A549 (cell line): ENCODE measurements at regions not wholly inside any gene's neighbourhood (a gene's known extent, or its start where the extent isn't known, plus 50 kb on each side); places are given as distances from the start of the nearest gene placed in this dataset.

Source experiments
- ATAC-seq, 2 experiments: fragments of 200-7000 bp in 1 of 2; fragments of >200 bp in 1 of 2; cut with Nextera tagmentation in 1 of 2; cut with Tn5 transposase in 1 of 2; 3 replicates each; pipeline versions ENCODE4 v1.8.0 to v1.9.1; 2018 to 2020; ENCODE audit warnings: mild to moderate bottlenecking in 1 of 2, moderate library complexity in 1 of 2
- CTCF ChIA-PET: fragments of 300-600 bp; sonication (Branson Sonifier 250); formaldehyde crosslinking; extraction: SDS; loops from one replicate; lab custom pipeline; 2021; ENCODE audit warnings: antibody characterized with exemption, inconsistent platforms; lab: Yijun Ruan, JAX
- POLR2A ChIA-PET: fragments of 350-600 bp; formaldehyde crosslinking; extraction: SDS; loops from one replicate; lab custom pipeline; 2021; ENCODE audit warnings: antibody characterized with exemption, inconsistent platforms; lab: Yijun Ruan, JAX
- DNase-seq, 2 experiments: peaks; one replicate each; pipeline versions ENCODE4 v3.0.0 to v3.0.0-alpha.2; 2011 to 2016; ENCODE audit warnings: low read depth in 1 of 2, low spot score in 1 of 2
- FAIRE-seq: peaks from 2 replicates; lab custom pipeline; 2011; peaks lifted over from hg19 to GRCh38; lab: Jason Lieb, UNC
- H3K27ac ChIP-seq, 2 experiments: fragments of >200 bp; sonication (Bioruptor Twin); formaldehyde crosslinking; 3 replicates each; pipeline ENCODE4 v1.5.1; 2016 to 2017
- H3K4me1 ChIP-seq: fragments of >200 bp; sonication (Bioruptor Twin); formaldehyde crosslinking; 3 replicates; pipeline ENCODE4 v1.6.1; 2016
- H3K4me2 ChIP-seq: fragments of >200 bp; sonication (Bioruptor Twin); formaldehyde crosslinking; 3 replicates; pipeline ENCODE4 v1.6.1; 2016
- H3K4me3 ChIP-seq: fragments of >200 bp; sonication (Bioruptor Twin); formaldehyde crosslinking; 3 replicates; pipeline ENCODE4 v1.5.1; 2016
- H3K9me3 ChIP-seq: fragments of >200 bp; sonication (Bioruptor Twin); formaldehyde crosslinking; 3 replicates; pipeline ENCODE4 v1.6.1; 2016
- CBX8 ChIP-seq: fragments of 200-600 bp; sonication (generic); IDR thresholded peaks from 2 replicates; pipeline ENCODE4 v1.6.1; 2016
- CHD4 ChIP-seq: fragments of 200-600 bp; sonication (generic); IDR thresholded peaks from 2 replicates; pipeline ENCODE4 v1.6.1; 2016; ENCODE audit warnings: antibody characterized with exemption, mild to moderate bottlenecking, borderline replicate concordance
- EHMT2 ChIP-seq: fragments of 200-600 bp; sonication (generic); IDR thresholded peaks from 2 replicates; pipeline ENCODE4 v1.6.1; 2016; ENCODE audit warnings: antibody characterized with exemption, low read depth, mild to moderate bottlenecking, moderate library complexity
- FOXS1 ChIP-seq: fragments of 250-450 bp; sonication (Bioruptor Pico); IDR thresholded peaks from 2 replicates; pipeline ENCODE4 v1.5.0; 2020; ENCODE audit warnings: mild to moderate bottlenecking, moderate library complexity
- HEYL ChIP-seq: fragments of 250-450 bp; sonication (Bioruptor Pico); IDR thresholded peaks from 2 replicates; pipeline ENCODE4 v1.8.0; 2021; ENCODE audit warnings: mild to moderate bottlenecking, moderate library complexity
- HOXA7 ChIP-seq: fragments of 250-450 bp; sonication (Bioruptor Pico); IDR thresholded peaks from 2 replicates; pipeline ENCODE4 v1.5.0; 2020; ENCODE audit warnings: mild to moderate bottlenecking, moderate library complexity
- JUNB ChIP-seq: fragments of >200 bp; sonication (Bioruptor Twin); formaldehyde crosslinking; IDR thresholded peaks from 2 replicates; pipeline ENCODE4 v1.6.1; 2016
- KDM5A ChIP-seq: fragments of 200-600 bp; sonication (generic); IDR thresholded peaks from 2 replicates; pipeline ENCODE4 v1.6.1; 2016; ENCODE audit warnings: antibody characterized with exemption, mild to moderate bottlenecking
- MAZ ChIP-seq: fragments of 150-350 bp; IDR thresholded peaks from 2 replicates; pipeline ENCODE4 v1.6.1; 2014; ENCODE audit warnings: antibody characterized with exemption, low read depth, low read length, borderline replicate concordance
- NR3C1 ChIP-seq: fragments of >200 bp; sonication (Bioruptor Twin); formaldehyde crosslinking; IDR thresholded peaks from 3 replicates; pipeline ENCODE4 v1.6.1; 2017
- PHF8 ChIP-seq: fragments of 200-600 bp; sonication (generic); IDR thresholded peaks from 2 replicates; pipeline ENCODE4 v1.6.1; 2016; ENCODE audit warnings: low read depth, mild to moderate bottlenecking, antibody characterized with exemption, moderate library complexity, borderline replicate concordance
- RAD21 ChIP-seq, 2 experiments: fragments of >200 bp in 1 of 2; sonication (Bioruptor Twin) in 1 of 2; formaldehyde crosslinking in 1 of 2; IDR thresholded peaks in 1 of 2; conservative IDR thresholded peaks in 1 of 2; 2 replicates in 1 of 2; 3 replicates in 1 of 2; pipeline ENCODE4 v1.6.1; 2012 to 2018; ENCODE audit warnings: inconsistent platforms in 1 of 2
- RCOR1 ChIP-seq: fragments of 150-350 bp; IDR thresholded peaks from 2 replicates; pipeline ENCODE4 v1.6.1; 2014; ENCODE audit warnings: antibody characterized with exemption, low read length, low read depth
- RFX5 ChIP-seq: fragments of 450-650 bp; IDR thresholded peaks from 2 replicates; pipeline ENCODE4 v1.7.1; 2014; ENCODE audit warnings: antibody characterized with exemption, mild to moderate bottlenecking, moderate library complexity
- TFCP2L1 ChIP-seq: fragments of 250-450 bp; sonication (Bioruptor Pico); IDR thresholded peaks from 2 replicates; pipeline ENCODE4 v1.5.0; 2021; ENCODE audit warnings: mild to moderate bottlenecking
- TP53 ChIP-seq: fragments of 250-450 bp; sonication (Bioruptor Pico); IDR thresholded peaks from 2 replicates; pipeline ENCODE4 v1.5.0; 2021; ENCODE audit warnings: mild to moderate bottlenecking, moderate library complexity
- WGBS: methylation state at CpG from one replicate; pipeline ENCODE4 v1.1.6; 2017; ENCODE audit errors: missing lambda C conversion rate; 5-methylcytosine and 5-hydroxymethylcytosine counted together
- TF ChIP-seq, protein P1 (sequence below): fragments of 150-350 bp; IDR thresholded peaks from 2 replicates; pipeline ENCODE4 v1.6.1; 2014; ENCODE audit warnings: low read depth, mild to moderate bottlenecking, low read length
- TF ChIP-seq, protein P2 (sequence below): fragments of 450-650 bp; IDR thresholded peaks from 2 replicates; pipeline ENCODE4 v1.6.1; 2014; ENCODE audit warnings: antibody characterized with exemption
- TF ChIP-seq, protein P3 (sequence below): fragments of >200 bp; sonication (Bioruptor Twin); formaldehyde crosslinking; IDR thresholded peaks from 3 replicates; pipeline ENCODE4 v1.5.1; 2016
- TF ChIP-seq, protein P4 (sequence below): fragments of 200-600 bp; sonication (generic); IDR thresholded peaks from 2 replicates; pipeline ENCODE4 v1.6.1; 2016; ENCODE audit warnings: antibody characterized with exemption, mild to moderate bottlenecking, moderate library complexity
- TF ChIP-seq, protein P5 (sequence below): fragments of >200 bp; sonication (Bioruptor Twin); formaldehyde crosslinking; IDR thresholded peaks from 3 replicates; pipeline ENCODE4 v1.6.1; 2016

DNA sequence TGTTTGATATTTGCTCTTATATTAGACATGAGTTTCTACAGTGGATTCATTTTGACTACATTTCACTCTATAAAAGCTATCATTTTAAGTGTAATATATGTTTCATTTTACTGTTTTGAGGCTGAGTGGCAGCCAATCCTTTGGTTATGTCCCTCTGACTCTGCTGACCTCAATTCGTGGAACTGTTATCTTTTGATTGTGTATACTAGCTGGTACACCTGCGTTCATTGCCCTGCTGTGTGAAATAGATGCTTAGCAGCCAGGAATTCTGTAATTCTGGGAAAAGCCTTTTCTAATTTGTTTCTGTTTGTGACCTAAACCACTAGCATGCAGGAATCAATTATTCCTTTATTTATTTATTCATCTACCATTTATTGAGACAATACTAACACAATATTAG lies 269.4 kb upstream of the CT83 start:
- ChIA-PET POLR2A (no interaction called here), CTCF (no interaction called here)
- H3K4me1 ChIP-seq: no peaks in the 10 kb centered on the region
- 0% methylated on average over 2 of the region's 2 CpGs for WGBS
- H3K4me3 ChIP-seq: no peak overlapping the region
- H3K27ac ChIP-seq: no peak overlapping the region
- no peak for DNase-seq
- TF ChIP-seq PHF8 (no peak), CBX8 (no peak), HEYL (CRISPR knock-in tag) (no peak), TFCP2L1 (CRISPR knock-in tag) (no peak), TP53 (CRISPR knock-in tag) (no peak), RAD21 (conservative IDR thresholded peaks at IDR 0.05 in 1 of 2, IDR thresholded peaks at IDR 0.05 in 1 of 2) (no peak), NR3C1 (no peak), MAZ (no peak), KDM5A (no peak), JUNB (no peak)
- TF ChIP-seq, protein P1, sequence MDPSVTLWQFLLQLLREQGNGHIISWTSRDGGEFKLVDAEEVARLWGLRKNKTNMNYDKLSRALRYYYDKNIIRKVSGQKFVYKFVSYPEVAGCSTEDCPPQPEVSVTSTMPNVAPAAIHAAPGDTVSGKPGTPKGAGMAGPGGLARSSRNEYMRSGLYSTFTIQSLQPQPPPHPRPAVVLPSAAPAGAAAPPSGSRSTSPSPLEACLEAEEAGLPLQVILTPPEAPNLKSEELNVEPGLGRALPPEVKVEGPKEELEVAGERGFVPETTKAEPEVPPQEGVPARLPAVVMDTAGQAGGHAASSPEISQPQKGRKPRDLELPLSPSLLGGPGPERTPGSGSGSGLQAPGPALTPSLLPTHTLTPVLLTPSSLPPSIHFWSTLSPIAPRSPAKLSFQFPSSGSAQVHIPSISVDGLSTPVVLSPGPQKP: no peak
- TF ChIP-seq, protein P2, sequence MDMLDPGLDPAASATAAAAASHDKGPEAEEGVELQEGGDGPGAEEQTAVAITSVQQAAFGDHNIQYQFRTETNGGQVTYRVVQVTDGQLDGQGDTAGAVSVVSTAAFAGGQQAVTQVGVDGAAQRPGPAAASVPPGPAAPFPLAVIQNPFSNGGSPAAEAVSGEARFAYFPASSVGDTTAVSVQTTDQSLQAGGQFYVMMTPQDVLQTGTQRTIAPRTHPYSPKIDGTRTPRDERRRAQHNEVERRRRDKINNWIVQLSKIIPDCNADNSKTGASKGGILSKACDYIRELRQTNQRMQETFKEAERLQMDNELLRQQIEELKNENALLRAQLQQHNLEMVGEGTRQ: no peak
- TF ChIP-seq, protein P3, sequence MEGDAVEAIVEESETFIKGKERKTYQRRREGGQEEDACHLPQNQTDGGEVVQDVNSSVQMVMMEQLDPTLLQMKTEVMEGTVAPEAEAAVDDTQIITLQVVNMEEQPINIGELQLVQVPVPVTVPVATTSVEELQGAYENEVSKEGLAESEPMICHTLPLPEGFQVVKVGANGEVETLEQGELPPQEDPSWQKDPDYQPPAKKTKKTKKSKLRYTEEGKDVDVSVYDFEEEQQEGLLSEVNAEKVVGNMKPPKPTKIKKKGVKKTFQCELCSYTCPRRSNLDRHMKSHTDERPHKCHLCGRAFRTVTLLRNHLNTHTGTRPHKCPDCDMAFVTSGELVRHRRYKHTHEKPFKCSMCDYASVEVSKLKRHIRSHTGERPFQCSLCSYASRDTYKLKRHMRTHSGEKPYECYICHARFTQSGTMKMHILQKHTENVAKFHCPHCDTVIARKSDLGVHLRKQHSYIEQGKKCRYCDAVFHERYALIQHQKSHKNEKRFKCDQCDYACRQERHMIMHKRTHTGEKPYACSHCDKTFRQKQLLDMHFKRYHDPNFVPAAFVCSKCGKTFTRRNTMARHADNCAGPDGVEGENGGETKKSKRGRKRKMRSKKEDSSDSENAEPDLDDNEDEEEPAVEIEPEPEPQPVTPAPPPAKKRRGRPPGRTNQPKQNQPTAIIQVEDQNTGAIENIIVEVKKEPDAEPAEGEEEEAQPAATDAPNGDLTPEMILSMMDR: no peak
- FAIRE-seq: no peak
- no peak for ATAC-seq
- H3K4me2 ChIP-seq: no peak overlapping the region
- no peaks in the 10 kb centered on the region for H3K9me3 ChIP-seq

DNA sequence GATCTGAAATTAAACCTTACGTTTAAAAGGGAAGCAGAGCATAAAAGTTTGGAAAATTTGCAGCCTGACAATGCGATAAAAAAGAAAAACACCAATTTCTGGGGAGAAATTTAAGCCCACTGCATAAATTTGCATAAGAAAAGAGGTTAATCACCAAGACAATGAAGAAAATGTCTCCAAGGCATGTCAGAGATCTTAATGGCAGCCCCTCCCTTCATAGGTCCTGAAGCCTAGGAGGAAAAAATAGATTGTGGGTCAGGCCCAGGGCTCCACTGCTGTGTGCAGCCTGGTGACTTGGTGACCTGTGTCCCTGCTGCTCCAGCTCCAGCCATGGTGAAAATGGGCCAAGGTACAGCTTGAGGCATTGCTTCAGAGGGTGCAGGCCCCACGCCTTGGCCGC lies 264.0 kb upstream of the CT83 start:
- Histone ChIP-seq H3K4me1 (no peaks in the 10 kb centered on the region), H3K9me3 (no peaks in the 10 kb centered on the region), H3K4me2 (no peak overlapping the region), H3K4me3 (no peak overlapping the region), H3K27ac (no peak overlapping the region)
- no peak for ATAC-seq
- ChIA-PET CTCF (no interaction called here), POLR2A (no interaction called here)
- 25% methylated on average over 2 of the region's 4 CpGs for WGBS
- no peak for DNase-seq
- no peak for TF ChIP-seq CHD4
- TF ChIP-seq HOXA7: no peak
- TF ChIP-seq CBX8: no peak
- TF ChIP-seq EHMT2: no peak
- TF ChIP-seq FOXS1 (CRISPR knock-in tag): no peak
- no peak for TF ChIP-seq RAD21 (conservative IDR thresholded peaks at IDR 0.05 in 1 of 2, IDR thresholded peaks at IDR 0.05 in 1 of 2)
- TF ChIP-seq RCOR1: no peak
- no peak for TF ChIP-seq RFX5
- TF ChIP-seq, protein P4, sequence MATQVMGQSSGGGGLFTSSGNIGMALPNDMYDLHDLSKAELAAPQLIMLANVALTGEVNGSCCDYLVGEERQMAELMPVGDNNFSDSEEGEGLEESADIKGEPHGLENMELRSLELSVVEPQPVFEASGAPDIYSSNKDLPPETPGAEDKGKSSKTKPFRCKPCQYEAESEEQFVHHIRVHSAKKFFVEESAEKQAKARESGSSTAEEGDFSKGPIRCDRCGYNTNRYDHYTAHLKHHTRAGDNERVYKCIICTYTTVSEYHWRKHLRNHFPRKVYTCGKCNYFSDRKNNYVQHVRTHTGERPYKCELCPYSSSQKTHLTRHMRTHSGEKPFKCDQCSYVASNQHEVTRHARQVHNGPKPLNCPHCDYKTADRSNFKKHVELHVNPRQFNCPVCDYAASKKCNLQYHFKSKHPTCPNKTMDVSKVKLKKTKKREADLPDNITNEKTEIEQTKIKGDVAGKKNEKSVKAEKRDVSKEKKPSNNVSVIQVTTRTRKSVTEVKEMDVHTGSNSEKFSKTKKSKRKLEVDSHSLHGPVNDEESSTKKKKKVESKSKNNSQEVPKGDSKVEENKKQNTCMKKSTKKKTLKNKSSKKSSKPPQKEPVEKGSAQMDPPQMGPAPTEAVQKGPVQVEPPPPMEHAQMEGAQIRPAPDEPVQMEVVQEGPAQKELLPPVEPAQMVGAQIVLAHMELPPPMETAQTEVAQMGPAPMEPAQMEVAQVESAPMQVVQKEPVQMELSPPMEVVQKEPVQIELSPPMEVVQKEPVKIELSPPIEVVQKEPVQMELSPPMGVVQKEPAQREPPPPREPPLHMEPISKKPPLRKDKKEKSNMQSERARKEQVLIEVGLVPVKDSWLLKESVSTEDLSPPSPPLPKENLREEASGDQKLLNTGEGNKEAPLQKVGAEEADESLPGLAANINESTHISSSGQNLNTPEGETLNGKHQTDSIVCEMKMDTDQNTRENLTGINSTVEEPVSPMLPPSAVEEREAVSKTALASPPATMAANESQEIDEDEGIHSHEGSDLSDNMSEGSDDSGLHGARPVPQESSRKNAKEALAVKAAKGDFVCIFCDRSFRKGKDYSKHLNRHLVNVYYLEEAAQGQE: no peak
- TF ChIP-seq, protein P5, sequence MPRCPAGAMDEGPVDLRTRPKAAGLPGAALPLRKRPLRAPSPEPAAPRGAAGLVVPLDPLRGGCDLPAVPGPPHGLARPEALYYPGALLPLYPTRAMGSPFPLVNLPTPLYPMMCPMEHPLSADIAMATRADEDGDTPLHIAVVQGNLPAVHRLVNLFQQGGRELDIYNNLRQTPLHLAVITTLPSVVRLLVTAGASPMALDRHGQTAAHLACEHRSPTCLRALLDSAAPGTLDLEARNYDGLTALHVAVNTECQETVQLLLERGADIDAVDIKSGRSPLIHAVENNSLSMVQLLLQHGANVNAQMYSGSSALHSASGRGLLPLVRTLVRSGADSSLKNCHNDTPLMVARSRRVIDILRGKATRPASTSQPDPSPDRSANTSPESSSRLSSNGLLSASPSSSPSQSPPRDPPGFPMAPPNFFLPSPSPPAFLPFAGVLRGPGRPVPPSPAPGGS: no peak
- FAIRE-seq: no peak
